Stimulated activated effector memory CD8-positive, alpha-beta T cell treated with anti-CD3 and anti-CD28 coated beads, Interleukin-12 subunit alpha, Interleukin-12 subunit beta, amount 100 ng/mL, for 72 hours (primary cell): ENCODE measurements at regions not wholly inside any gene's neighbourhood (a gene's known extent, or its start where the extent isn't known, plus 50 kb on each side); places are given as distances from the start of the nearest gene placed in this dataset.
A peak's percentile ranks its signal among the peaks of the same experiment; 100 is the strongest.

Experiments used
- ATAC-seq: fragments of 150-1000 bp; cut with Tn5 transposase; 2 replicates; pipeline ENCODE4 v1.10.0; 2021
- DNase-seq, 2 donors: peaks; one replicate each; pipeline ENCODE4 v3.0.0; 2021 to 2022; ENCODE audit warnings: low spot score in 2 of 2
- H3K27ac Mint-ChIP-seq: one replicate; pipeline ENCODE4 v1.8.0; 2022; ENCODE audit warnings: mild to moderate bottlenecking, mixed read lengths
- H3K36me3 Mint-ChIP-seq: one replicate; pipeline ENCODE4 v1.8.0; 2022; ENCODE audit warnings: mild to moderate bottlenecking, mixed read lengths
- H3K4me1 Mint-ChIP-seq: one replicate; pipeline ENCODE4 v1.8.0; 2022; ENCODE audit warnings: mixed read lengths
- H3K4me3 Mint-ChIP-seq: one replicate; pipeline ENCODE4 v1.8.0; 2022; ENCODE audit warnings: mild to moderate bottlenecking, mixed read lengths
- H3K9me3 Mint-ChIP-seq: one replicate; pipeline ENCODE4 v1.8.0; 2022; ENCODE audit warnings: mixed read lengths

DNA sequence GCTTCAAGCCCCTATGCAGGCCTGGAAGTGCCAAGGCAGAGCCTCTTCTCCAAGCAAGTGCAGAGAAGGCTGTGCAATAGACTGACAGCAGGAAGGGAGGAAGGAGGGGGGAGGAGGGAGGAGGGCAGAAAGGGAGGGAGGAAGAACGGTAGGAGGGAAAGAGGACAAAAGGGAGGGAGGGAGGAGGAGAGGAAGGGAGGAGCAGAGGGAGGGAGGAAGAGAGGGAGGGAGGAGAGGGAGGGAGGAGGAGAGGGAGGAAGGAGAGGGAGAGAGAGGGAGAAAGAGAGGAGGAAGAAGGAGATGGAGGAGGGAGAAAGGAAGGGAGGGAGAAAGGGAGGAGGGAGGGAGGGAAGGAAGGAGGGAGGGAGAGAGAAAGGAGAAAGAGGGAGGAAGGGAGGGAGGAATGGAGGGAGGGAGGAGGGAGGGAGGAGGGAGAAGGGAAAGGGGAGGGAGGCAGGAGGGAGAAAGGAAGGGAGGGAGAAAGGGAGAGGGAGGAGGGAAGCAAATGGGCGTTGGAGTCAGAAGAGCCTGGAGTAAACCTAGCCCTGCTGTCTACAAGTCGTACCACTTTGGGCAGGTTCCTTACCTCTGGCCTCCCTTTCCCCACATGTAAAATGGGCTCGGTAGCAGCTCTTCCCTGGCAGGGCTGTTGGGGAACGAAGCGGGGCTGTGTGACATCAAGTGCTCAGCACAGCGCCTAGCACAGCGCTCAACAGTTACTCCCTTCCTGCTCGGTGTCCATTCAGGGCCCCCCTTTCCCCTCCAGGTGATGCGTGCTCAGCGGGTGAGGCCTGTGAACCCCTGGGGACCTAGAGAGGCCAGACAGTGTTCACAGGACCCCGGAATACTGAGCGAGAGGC lies 244.6 kb downstream of the NPHP4 start:
- H3K4me1 Mint-ChIP-seq: peaks cover 12% of the 10 kb centered on the region
- DNase-seq (no peak), ATAC-seq (no peak)
- H3K36me3 Mint-ChIP-seq: no peaks in the 10 kb centered on the region
- H3K4me3 Mint-ChIP-seq: no peak overlapping the region
- no peak overlapping the region for H3K27ac Mint-ChIP-seq
- no peaks in the 10 kb centered on the region for H3K9me3 Mint-ChIP-seq

DNA sequence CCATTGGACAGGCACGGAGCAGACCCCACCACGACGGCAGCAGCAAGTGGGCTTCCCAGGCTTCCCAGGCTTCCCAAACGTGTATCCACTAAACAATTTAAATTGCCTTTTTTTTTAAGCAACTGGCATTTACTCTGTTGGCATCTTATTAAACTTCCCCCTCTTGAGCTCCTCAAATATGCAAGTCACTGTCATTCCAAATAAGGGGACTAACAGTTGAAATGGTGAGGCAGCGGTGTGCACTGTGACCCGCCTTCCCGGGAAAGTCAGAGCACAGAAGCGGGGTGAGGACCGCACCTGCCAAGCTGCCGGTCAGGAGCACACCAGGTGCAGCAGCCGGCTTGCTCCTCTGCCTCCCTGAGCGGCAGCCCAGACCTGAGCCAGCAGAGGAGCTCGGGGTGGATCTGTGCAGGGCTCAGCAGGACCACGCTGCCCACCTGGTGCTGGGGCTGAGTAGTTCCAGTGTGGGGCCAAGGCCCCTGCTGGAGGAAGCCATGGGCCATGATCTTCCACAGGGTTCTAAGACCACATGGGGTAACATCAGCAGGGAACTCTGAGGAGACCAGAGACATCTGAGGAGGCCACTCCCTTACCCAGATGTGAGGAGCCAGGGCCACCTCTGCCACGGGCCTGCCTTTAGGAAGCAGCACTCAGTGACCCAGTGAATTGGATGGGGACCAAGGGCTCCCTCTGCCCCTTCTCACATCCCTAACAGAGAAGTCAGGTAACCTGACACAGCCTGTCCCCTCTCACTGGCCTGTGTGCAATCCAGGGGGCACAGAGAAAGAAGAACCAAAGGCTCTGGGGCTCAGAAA lies 245.4 kb downstream of the NPHP4 start:
- Mint-ChIP-seq H3K9me3 (no peaks in the 10 kb centered on the region), H3K4me3 (no peak overlapping the region), H3K27ac (no peak overlapping the region), H3K36me3 (no peaks in the 10 kb centered on the region), H3K4me1 (peaks cover 12% of the 10 kb centered on the region)
- no peak for DNase-seq
- ATAC-seq: no peak

DNA sequence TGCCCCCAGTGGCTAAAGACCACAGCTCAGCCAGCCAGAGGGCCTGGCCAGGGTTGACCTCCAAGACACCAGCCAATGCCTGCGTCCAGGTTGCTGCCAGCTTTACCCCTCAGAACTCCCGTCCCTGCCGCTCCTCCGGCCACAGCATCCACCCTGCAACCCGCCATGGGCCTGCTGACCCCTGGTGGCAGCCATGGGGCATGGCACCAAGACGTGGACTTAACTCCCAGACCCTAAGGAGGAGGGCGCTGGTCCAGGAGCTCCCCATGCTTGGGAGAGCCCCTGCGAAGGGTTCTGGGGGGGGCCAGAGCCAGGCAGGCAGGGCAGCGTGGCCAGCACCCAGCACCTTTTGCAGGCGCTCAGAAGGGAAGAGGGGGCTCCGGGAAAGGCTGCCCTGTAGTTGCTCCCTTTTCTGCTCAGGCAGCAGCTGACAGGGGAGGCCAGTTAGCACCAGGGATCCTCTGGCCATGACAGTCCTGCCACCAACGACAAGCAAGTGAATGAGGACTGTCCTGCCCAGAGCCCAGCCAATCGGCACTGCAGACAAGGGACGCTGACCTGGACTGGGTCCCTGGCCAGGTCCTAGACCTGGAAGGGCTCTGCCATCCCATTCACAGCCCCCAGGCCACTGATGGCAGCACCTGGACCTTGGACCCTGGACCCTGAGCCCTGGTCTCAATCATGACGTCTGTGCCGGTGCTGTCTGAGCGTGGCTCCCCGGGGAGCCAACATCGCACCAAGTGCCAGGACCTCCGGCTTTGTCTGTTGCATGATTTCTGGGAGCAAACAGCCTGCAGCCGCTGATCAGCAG lies 246.2 kb downstream of the NPHP4 start:
- DNase-seq (peak; percentile 50 to 79), ATAC-seq (peak; percentile 64)
- Mint-ChIP-seq H3K4me3 (no peak overlapping the region), H3K27ac (no peak overlapping the region), H3K36me3 (no peaks in the 10 kb centered on the region), H3K4me1 (peaks cover 12% of the 10 kb centered on the region), H3K9me3 (no peaks in the 10 kb centered on the region)

GRCh38 chr1:5744911-5745799 lies 247.1 kb downstream of the NPHP4 start:
- no peak for DNase-seq
- Mint-ChIP-seq H3K9me3 (no peaks in the 10 kb centered on the region), H3K4me1 (peaks cover 12% of the 10 kb centered on the region), H3K4me3 (no peak overlapping the region), H3K36me3 (no peaks in the 10 kb centered on the region), H3K27ac (no peak overlapping the region)
- no peak for ATAC-seq

GRCh38 chr1:5744341-5744740 lies 247.9 kb downstream of the NPHP4 start:
- H3K36me3 Mint-ChIP-seq: no peaks in the 10 kb centered on the region
- H3K4me3 Mint-ChIP-seq: no peak overlapping the region
- H3K4me1 Mint-ChIP-seq: peaks cover 13% of the 10 kb centered on the region
- ATAC-seq: no peak
- DNase-seq: no peak
- H3K27ac Mint-ChIP-seq: no peak overlapping the region
- H3K9me3 Mint-ChIP-seq: no peaks in the 10 kb centered on the region

- no peaks in the 10 kb centered on the region for H3K9me3 Mint-ChIP-seq
- no peak for ATAC-seq
- H3K36me3 Mint-ChIP-seq: no peaks in the 10 kb centered on the region
- H3K27ac Mint-ChIP-seq: no peak overlapping the region
- H3K4me1 Mint-ChIP-seq: peaks cover 13% of the 10 kb centered on the region
- no peak overlapping the region for H3K4me3 Mint-ChIP-seq
- no peak for DNase-seq
Measured at GRCh38 chr1:5743435-5744095, 248.7 kb downstream of the NPHP4 start.

DNA sequence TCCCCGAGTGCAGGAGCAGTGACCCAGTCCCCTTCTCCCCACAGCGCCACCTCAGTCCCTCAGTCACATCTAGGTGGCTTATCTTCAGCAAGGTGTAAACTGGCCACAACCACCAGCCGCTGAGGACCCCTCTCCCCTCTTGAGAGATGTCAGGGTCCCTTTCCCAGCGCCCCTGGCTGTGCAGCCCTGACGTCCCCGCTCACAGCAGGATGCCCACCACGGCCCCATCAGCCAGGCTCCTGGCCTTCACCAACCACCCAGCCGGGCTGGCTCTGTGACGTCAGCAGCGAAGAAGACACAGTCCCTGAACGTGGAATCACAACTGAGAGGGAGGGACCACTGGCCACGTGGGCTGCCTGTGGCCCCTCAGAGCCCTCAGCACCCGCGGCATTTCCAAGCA lies 249.4 kb downstream of the NPHP4 start:
- Mint-ChIP-seq H3K36me3 (no peaks in the 10 kb centered on the region), H3K9me3 (no peaks in the 10 kb centered on the region), H3K27ac (no peak overlapping the region), H3K4me3 (no peak overlapping the region), H3K4me1 (peaks cover 13% of the 10 kb centered on the region)
- ATAC-seq: no peak
- DNase-seq: no peak

DNA sequence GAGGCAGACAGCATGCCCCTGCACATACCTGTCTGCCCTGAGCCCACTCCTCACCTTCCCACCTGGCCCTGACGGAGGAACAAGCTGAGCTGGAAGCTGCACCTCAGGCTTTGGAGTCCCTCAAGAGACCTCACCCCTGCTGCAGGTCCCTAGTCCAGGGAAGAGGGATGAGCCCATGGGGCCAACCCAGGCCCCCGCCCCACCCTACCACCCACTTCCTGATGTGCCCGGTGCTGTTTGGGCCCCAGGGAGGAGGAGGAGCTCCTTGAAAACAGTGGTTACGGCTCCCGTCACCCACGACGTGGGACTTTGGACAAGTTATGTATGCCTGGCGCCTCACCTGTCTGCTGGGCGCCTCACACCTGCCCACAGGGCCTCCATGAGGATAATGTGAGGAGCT lies 250.2 kb downstream of the NPHP4 start:
- no peak for ATAC-seq
- no peak for DNase-seq
- no peaks in the 10 kb centered on the region for H3K36me3 Mint-ChIP-seq
- H3K27ac Mint-ChIP-seq: no peak overlapping the region
- peaks cover 13% of the 10 kb centered on the region for H3K4me1 Mint-ChIP-seq
- H3K4me3 Mint-ChIP-seq: no peak overlapping the region
- no peaks in the 10 kb centered on the region for H3K9me3 Mint-ChIP-seq

GRCh38 chr1:5740865-5741860 lies 251.1 kb downstream of the NPHP4 start:
- H3K9me3 Mint-ChIP-seq: peaks cover 3% of the 10 kb centered on the region
- DNase-seq (no peak), ATAC-seq (no peak)
- H3K27ac Mint-ChIP-seq: no peak overlapping the region
- no peak overlapping the region for H3K4me3 Mint-ChIP-seq
- peaks cover 13% of the 10 kb centered on the region for H3K4me1 Mint-ChIP-seq
- no peaks in the 10 kb centered on the region for H3K36me3 Mint-ChIP-seq

DNA sequence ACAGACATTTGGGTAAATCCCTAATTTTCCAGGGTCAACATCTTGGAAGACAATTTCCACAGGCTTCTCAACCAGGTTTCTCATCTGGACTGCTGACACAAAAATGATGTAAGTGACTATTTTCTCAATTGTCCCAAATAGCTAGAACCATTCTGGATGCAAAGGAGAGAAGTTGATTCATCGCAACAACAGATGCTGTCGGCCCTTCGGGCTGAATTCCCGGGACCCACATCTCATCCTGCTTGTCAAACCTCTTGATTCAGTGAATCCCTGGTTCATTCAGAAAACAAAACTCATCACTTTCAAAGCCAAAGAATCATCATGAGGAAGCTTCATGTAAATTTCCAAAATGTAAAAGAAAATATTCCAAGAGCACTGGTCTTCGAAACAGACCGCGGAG lies 251.8 kb downstream of the NPHP4 start:
- peaks cover 3% of the 10 kb centered on the region for H3K9me3 Mint-ChIP-seq

GRCh38 chr1:5739561-5740078 lies 252.6 kb downstream of the NPHP4 start:
- Mint-ChIP-seq H3K4me3 (no peak overlapping the region), H3K9me3 (peaks cover 3% of the 10 kb centered on the region), H3K36me3 (no peaks in the 10 kb centered on the region), H3K4me1 (peaks cover 9% of the 10 kb centered on the region), H3K27ac (no peak overlapping the region)
- ATAC-seq (no peak), DNase-seq (no peak)

More for the DNA sequence above, 251.8 kb downstream of the NPHP4 start:
- no peak overlapping the region for H3K4me3 Mint-ChIP-seq
- H3K27ac Mint-ChIP-seq: no peak overlapping the region
- DNase-seq: no peak
- H3K36me3 Mint-ChIP-seq: no peaks in the 10 kb centered on the region
- ATAC-seq: no peak
- H3K4me1 Mint-ChIP-seq: peaks cover 13% of the 10 kb centered on the region

DNA sequence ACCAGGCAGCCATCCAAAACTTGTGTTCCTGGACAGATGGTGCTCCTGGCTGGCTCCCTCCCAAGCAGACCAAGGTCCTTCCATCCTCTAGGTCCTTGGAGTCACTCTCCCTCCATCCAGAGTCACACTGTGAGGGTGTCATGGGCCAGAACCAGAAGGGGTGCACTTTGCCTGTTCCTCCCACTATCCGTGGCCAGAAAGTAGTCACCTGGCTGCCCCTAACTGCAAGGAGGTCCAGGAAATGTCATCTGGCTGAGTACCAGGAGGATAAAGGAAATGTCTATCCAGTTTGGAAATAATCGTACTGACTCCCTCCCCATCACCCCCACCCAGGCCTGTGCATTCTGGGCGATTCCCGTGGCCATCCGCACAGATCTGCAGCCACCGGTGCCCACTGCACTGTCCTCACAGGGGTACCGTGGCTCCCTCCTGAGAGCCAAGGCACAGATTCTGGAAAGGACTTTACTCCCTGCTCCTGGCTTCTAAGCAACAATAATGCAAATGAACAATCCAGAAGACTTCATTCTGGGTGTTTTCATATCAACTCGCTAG lies 253.2 kb downstream of the NPHP4 start:
- Mint-ChIP-seq H3K4me1 (peaks cover 6% of the 10 kb centered on the region), H3K27ac (no peak overlapping the region), H3K4me3 (no peak overlapping the region), H3K9me3 (peaks cover 3% of the 10 kb centered on the region), H3K36me3 (no peaks in the 10 kb centered on the region)
- ATAC-seq (no peak), DNase-seq (no peak)

GRCh38 chr1:5737081-5737480 lies 255.1 kb downstream of the NPHP4 start:
- Mint-ChIP-seq H3K4me1 (peaks cover 6% of the 10 kb centered on the region), H3K36me3 (no peaks in the 10 kb centered on the region), H3K27ac (no peak overlapping the region), H3K4me3 (no peak overlapping the region), H3K9me3 (peaks cover 3% of the 10 kb centered on the region)
- ATAC-seq: no peak
- DNase-seq: no peak
